ENCODE measurements at regions not wholly inside any gene's neighbourhood (a gene's known extent, or its start where the extent isn't known, plus 50 kb on each side); places are given as distances from the start of the nearest gene placed in this dataset.

DNA sequence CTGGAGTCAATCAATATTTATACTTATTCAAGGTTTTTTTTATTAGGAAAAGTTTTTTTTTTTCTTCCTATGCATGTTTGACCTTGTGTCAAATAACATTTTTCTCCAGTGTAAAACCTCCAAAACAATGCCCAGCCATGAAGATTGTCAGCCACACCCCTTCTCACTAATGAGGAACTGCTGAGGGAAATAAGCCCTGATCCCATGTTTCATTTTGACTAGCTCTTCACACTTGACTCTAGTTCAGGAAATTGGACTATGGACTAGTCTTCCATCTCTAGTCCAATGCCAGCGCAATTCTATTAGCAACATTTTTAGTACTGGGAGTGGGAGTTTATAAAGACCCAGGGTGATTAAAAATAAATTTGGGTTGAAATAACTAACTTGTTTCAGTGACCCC, 275.6 kb upstream of the CXCR4 start:
- TF ChIP-seq, protein P1, sequence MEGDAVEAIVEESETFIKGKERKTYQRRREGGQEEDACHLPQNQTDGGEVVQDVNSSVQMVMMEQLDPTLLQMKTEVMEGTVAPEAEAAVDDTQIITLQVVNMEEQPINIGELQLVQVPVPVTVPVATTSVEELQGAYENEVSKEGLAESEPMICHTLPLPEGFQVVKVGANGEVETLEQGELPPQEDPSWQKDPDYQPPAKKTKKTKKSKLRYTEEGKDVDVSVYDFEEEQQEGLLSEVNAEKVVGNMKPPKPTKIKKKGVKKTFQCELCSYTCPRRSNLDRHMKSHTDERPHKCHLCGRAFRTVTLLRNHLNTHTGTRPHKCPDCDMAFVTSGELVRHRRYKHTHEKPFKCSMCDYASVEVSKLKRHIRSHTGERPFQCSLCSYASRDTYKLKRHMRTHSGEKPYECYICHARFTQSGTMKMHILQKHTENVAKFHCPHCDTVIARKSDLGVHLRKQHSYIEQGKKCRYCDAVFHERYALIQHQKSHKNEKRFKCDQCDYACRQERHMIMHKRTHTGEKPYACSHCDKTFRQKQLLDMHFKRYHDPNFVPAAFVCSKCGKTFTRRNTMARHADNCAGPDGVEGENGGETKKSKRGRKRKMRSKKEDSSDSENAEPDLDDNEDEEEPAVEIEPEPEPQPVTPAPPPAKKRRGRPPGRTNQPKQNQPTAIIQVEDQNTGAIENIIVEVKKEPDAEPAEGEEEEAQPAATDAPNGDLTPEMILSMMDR (IDR thresholded peaks at IDR 0.05; ENCODE audit: insufficient read depth, low read length), result no peak
- no peak for DNase-seq (ENCODE audit: low read depth)

DNA sequence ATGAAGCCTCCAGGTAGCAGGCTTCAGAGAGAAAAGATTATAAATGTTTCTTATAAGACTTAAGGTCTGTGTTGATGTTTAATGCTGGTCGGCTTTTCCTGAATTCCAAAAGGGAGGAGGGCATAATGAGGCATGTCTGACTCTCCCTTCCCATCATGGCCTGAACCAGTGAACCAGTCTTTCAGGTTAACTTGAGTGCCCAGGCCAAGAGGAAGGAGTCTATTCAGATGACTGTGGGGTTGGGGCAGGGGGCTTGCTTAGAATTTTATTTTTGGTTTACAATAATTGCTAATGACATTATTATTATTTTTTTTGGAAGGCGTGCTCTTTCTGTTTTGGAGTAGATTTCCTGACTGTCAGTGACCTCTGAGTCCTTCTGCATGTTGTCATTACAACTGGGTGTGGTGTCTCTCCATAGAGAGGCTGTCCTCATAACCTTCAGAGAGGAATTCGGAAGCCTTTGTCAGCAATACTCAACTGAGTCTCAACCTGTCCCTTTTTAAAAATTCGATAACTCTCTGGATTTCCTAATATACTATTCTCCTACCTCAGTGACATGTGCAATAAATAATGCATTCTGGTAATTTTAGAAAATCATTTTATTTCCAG, 275.1 kb upstream of the CXCR4 start:
- H3K4me3 ChIP-seq (ENCODE audit: low read depth, low read length), result no peak overlapping the region
- TF ChIP-seq, protein P1 (IDR thresholded peaks at IDR 0.05; ENCODE audit: insufficient read depth, low read length), result no peak
- DNase-seq (ENCODE audit: low read depth), result no peak

More for the DNA sequence above, 275.6 kb upstream of the CXCR4 start:
- H3K4me3 ChIP-seq (ENCODE audit: low read depth, low read length), result no peak overlapping the region

DNA sequence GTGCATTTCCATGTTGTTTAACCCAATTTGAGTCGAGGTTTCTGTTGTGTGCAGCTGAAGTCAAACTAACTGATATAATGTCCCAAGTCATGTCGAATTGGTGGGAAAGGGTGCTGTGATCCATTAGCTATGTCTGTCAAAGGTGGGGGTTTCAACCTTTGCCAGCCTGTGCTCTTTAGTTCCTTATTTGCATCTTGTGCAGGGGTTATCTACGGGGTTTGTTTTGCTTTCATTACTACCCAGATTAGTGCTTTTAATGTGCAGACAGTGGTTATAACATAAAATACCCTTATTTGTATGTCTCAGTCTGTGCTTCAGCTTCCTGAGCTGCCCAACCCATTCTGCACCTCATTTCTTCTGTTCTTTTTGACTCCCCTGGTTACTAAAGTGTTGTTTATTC, 271.9 kb upstream of the CXCR4 start:
- TF ChIP-seq, protein P1 (IDR thresholded peaks at IDR 0.05; ENCODE audit: insufficient read depth, low read length), result no peak
- DNase-seq (ENCODE audit: low read depth), result no peak
- H3K4me3 ChIP-seq (ENCODE audit: low read depth, low read length), result no peak overlapping the region

DNA sequence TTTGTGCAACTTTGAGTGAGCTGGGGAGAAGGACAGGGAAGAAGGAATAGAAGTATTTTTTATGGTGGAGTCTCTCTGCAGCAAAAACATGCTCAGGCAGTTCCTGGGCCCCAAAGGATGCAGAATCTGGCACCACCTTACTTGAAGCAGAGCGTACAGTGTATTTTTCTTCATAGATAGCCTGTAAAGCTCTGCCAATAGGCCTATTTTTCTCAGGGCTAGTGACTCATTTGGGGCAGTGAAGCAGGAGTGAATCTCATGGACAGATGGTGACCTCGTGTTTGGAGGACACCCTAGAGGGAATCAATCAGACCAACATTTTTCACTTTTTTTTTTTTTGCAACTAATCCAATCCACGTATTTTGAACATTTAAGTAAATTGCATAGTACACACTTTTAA, 268.1 kb upstream of the CXCR4 start:
- TF ChIP-seq, protein P1 (IDR thresholded peaks at IDR 0.05; ENCODE audit: insufficient read depth, low read length), result no peak
- DNase-seq (ENCODE audit: low read depth), result peak; percentile 51
- no peak overlapping the region for H3K4me3 ChIP-seq (ENCODE audit: low read depth, low read length)

DNA sequence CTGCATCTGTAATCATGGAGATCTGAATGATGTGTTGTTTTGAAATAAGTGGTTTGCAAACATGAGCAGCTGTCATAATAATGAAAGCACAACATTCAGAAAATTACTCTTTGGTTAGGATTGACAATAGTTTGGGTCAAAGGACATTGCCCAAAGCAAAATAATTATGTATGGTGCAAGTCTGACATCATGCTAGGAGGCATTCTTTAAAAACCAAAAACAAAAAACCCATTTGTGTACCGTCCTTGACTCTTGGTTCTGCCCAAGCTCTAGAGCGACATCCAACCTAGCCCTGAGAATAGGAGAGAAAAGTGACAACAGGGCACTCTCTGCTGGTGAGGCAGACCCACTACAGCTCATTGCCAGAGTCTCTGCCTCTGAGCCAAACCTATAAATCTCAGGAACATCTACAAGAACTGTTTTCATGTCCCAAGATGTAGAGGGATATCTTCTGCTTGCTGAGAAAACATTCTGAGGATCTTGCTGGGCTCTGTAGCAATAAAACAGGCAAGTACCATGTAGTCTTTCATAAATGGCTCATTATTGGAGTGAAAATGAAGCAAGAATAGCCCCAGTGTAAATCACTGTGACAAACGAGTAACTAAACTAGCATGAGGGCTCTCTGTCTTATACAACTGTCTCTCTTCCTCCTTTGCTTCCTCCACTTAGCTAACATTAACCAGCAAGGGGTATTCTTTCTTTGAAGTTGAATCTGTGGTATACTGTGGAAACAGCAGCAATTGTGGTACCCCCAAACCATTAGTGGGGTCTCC, 266.8 kb upstream of the CXCR4 start:
- peak; percentile 44 for DNase-seq (ENCODE audit: low read depth)
- no peak overlapping the region for H3K4me3 ChIP-seq (ENCODE audit: low read depth, low read length)
- TF ChIP-seq, protein P1 (IDR thresholded peaks at IDR 0.05; ENCODE audit: insufficient read depth, low read length), result peak; percentile 57

DNA sequence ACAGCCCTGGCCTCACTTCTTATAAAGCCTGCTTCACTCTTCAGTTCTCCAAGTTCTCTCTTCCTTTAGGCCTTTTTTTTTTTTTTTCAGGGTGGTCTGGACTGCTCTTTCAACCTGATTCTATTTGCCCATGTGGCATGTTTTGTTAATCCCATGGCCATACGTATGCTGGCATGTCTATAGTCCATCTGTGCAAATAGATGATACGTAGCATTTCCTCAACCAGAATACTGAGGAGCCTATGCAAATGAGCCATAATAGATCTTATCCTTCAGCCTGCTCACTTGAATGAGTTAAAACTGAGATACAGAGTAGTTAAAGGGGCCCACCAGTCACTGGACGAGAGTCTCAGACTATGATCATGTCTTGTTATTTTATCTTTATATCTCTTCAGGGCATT, 265.2 kb upstream of the CXCR4 start:
- TF ChIP-seq, protein P1 (IDR thresholded peaks at IDR 0.05; ENCODE audit: insufficient read depth, low read length), result no peak
- H3K4me3 ChIP-seq (ENCODE audit: low read depth, low read length), result no peak overlapping the region
- DNase-seq (ENCODE audit: low read depth), result no peak
